ENCODE measurements at regions not wholly inside any gene's neighbourhood (a gene's known extent, or its start where the extent isn't known, plus 50 kb on each side); places are given as distances from the start of the nearest gene placed in this dataset.
A peak's percentile ranks its signal among the peaks of the same experiment; 100 is the strongest.

GRCh38 chr13:109883181-109884180 lies 97.1 kb upstream of the IRS2 start:
- Histone ChIP-seq H3K27me3 (no peaks in the 10 kb centered on the region), H3K27ac (no peak overlapping the region), H3K4me1 (ENCODE audit: low read depth) (peaks cover 9% of the 10 kb centered on the region), H3K9me3 (ENCODE audit: low read depth) (no peaks in the 10 kb centered on the region), H3K36me3 (no peaks in the 10 kb centered on the region), H3K4me3 (no peak overlapping the region)
- no peak for TF ChIP-seq CTCF (IDR thresholded peaks at IDR 0.05; ENCODE audit: low read depth, low read length)
- peak in 1 of 2 donors; percentile 18 for DNase-seq (ENCODE audit: low read depth in 1 of 2, low spot score in 1 of 2)

GRCh38 chr13:109881961-109882558 lies 95.7 kb upstream of the IRS2 start:
- Histone ChIP-seq H3K4me1 (ENCODE audit: low read depth) (peaks cover 9% of the 10 kb centered on the region), H3K9me3 (ENCODE audit: low read depth) (no peaks in the 10 kb centered on the region)

GRCh38 chr13:109881347-109881725 lies 95.0 kb upstream of the IRS2 start:
- Histone ChIP-seq H3K27me3 (no peaks in the 10 kb centered on the region), H3K4me1 (ENCODE audit: low read depth) (peaks cover 9% of the 10 kb centered on the region), H3K36me3 (no peaks in the 10 kb centered on the region), H3K4me3 (no peak overlapping the region), H3K27ac (no peak overlapping the region), H3K9me3 (ENCODE audit: low read depth) (no peaks in the 10 kb centered on the region)
- DNase-seq (ENCODE audit: low read depth in 1 of 2, low spot score in 1 of 2) = no peak
- TF ChIP-seq CTCF (IDR thresholded peaks at IDR 0.05; ENCODE audit: low read depth, low read length) = no peak

More at GRCh38 chr13:109881961-109882558, 95.7 kb upstream of the IRS2 start:
- Histone ChIP-seq H3K4me3 (no peak overlapping the region), H3K27me3 (no peaks in the 10 kb centered on the region), H3K27ac (no peak overlapping the region), H3K36me3 (no peaks in the 10 kb centered on the region)
- DNase-seq (ENCODE audit: low read depth in 1 of 2, low spot score in 1 of 2) = no peak
- no peak for TF ChIP-seq CTCF (IDR thresholded peaks at IDR 0.05; ENCODE audit: low read depth, low read length)

GRCh38 chr13:109880371-109881346 lies 94.3 kb upstream of the IRS2 start:
- peaks cover 9% of the 10 kb centered on the region for H3K4me1 ChIP-seq (ENCODE audit: low read depth)
- H3K9me3 ChIP-seq (ENCODE audit: low read depth) = no peaks in the 10 kb centered on the region
- H3K27ac ChIP-seq = no peak overlapping the region
- no peak for DNase-seq (ENCODE audit: low read depth in 1 of 2, low spot score in 1 of 2)
- H3K27me3 ChIP-seq = no peaks in the 10 kb centered on the region
- H3K36me3 ChIP-seq = no peaks in the 10 kb centered on the region
- no peak for TF ChIP-seq CTCF (IDR thresholded peaks at IDR 0.05; ENCODE audit: low read depth, low read length)
- no peak overlapping the region for H3K4me3 ChIP-seq

- Histone ChIP-seq H3K4me1 (ENCODE audit: low read depth) (peaks cover 9% of the 10 kb centered on the region), H3K27me3 (no peaks in the 10 kb centered on the region), H3K9me3 (ENCODE audit: low read depth) (no peaks in the 10 kb centered on the region), H3K27ac (no peak overlapping the region), H3K36me3 (no peaks in the 10 kb centered on the region), H3K4me3 (no peak overlapping the region)
- no peak for TF ChIP-seq CTCF (IDR thresholded peaks at IDR 0.05; ENCODE audit: low read depth, low read length)
- no peak for DNase-seq (ENCODE audit: low read depth in 1 of 2, low spot score in 1 of 2)
Observed at GRCh38 chr13:109879338-109879737, 93.0 kb upstream of the IRS2 start.

Data from cardiac muscle cell (in vitro differentiated cells and primary cell).